Esophagus (tissue), 2 donors: ENCODE measurements at regions not wholly inside any gene's neighbourhood (a gene's known extent, or its start where the extent isn't known, plus 50 kb on each side); places are given as distances from the start of the nearest gene placed in this dataset.

Experiments used
- H3K27ac ChIP-seq, 2 donors: one replicate each; pipeline ENCODE4 v1.5.1; 2013; ENCODE audit warnings: low read depth in 2 of 2, mild to moderate bottlenecking in 2 of 2, inconsistent platforms in 1 of 2, low read length in 1 of 2, moderate library complexity in 1 of 2
- H3K27me3 ChIP-seq, 2 donors: one replicate each; pipeline ENCODE4 v1.6.1; 2013; ENCODE audit warnings: low read length in 2 of 2, control low read depth in 1 of 2, mild to moderate bottlenecking in 1 of 2; ENCODE audit not compliant: insufficient read depth in 2 of 2, control insufficient read depth in 1 of 2
- H3K36me3 ChIP-seq, 2 donors: one replicate each; pipeline ENCODE4 v1.6.1; 2013; ENCODE audit warnings: low read length in 1 of 2; ENCODE audit not compliant: control insufficient read depth in 2 of 2, insufficient read depth in 2 of 2
- H3K4me1 ChIP-seq, 2 donors: one replicate each; pipeline ENCODE4 v1.6.1; 2013; ENCODE audit warnings: low read length in 1 of 2; ENCODE audit not compliant: control insufficient read depth in 2 of 2, insufficient read depth in 2 of 2
- H3K4me3 ChIP-seq, 2 donors: one replicate each; pipeline ENCODE4 v1.5.1; 2013; ENCODE audit warnings: low read length in 2 of 2, mild to moderate bottlenecking in 2 of 2, low read depth in 1 of 2, moderate library complexity in 1 of 2
- H3K9me3 ChIP-seq, 2 donors: one replicate each; pipeline ENCODE4 v1.6.1; 2013; ENCODE audit warnings: mild to moderate bottlenecking in 2 of 2, low read depth in 1 of 2, low read length in 1 of 2, moderate library complexity in 1 of 2; ENCODE audit not compliant: control insufficient read depth in 2 of 2, insufficient read depth in 1 of 2
- WGBS, 2 donors: extraction: QIAGEN DNeasy Blood & Tissue Kit; methylation state at CpG; one replicate each; pipeline ENCODE4 v1.1.7; 2013; 5-methylcytosine and 5-hydroxymethylcytosine counted together
- donor health status: healthy with polysubstance abuse.
- donor health status: Bipolar disorder and iron deficiency.

DNA sequence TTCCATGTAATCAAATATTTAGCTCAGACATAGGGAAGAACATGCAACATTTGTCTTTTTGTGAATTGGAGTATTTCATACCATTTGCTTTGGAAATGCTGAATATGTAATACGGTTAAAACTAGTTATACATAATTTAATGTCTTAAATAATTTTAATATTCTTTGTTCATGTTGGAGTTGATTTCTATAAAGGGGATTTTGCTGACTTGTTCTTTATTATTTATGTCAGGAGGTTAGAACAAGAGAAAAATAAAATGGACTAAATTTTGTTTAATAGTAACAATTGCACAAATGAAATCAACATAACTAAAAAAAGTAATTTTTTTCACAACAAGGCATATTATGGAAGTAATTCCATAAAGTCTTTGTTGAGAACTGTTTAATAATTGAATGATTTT, 170.0 kb upstream of the CDH18 start:
- Histone ChIP-seq H3K27me3 (no peaks in the 10 kb centered on the region), H3K27ac (no peak overlapping the region), H3K4me1 (no peaks in the 10 kb centered on the region), H3K36me3 (no peaks in the 10 kb centered on the region), H3K9me3 (no peaks in the 10 kb centered on the region), H3K4me3 (no peak overlapping the region)
- WGBS, 2 donors = 96% methylated on average over 1 of the region's 1 CpG

DNA sequence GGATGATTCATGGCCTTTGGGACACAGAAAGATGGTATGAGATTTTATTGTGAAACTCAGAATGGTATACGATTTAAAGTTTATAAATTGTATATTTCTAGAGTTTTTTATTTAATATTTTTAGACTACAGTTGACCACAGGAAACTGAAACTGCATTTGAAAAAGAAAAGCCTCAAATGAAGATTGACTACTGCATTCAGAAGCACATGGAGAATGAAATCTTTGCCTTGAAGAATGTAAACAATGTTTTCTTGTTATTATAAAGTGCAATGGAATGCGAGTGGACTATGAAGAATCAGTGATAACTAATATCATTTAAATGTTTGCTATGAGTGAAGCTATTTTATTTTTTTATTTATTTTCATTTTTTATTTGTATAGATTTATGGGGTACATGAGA, 169.1 kb upstream of the CDH18 start:
- WGBS, 2 donors = 65 to 71% methylated on average over 2 of the region's 2 CpGs
- Histone ChIP-seq H3K36me3 (no peaks in the 10 kb centered on the region), H3K4me1 (no peaks in the 10 kb centered on the region), H3K27me3 (no peaks in the 10 kb centered on the region), H3K27ac (no peak overlapping the region), H3K9me3 (no peaks in the 10 kb centered on the region), H3K4me3 (no peak overlapping the region)

DNA sequence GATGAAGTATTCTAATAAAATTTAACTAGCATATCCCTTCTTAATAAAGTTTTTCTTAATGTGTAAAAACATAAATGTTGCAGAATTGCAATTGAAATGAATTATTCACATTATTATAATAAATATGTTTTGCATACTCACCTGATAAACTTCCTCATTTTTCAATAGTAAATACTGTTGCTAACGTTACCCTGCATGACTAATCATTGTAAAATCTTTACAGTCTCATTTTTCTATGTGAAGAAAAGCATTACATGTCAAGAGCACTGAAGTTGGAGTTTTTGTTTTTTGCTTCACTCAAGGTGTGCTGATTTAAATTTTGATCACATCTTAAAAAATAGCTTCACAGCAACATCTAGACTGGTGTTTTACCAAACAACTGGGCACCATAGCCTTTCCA, 157.2 kb upstream of the CDH18 start:
- H3K27ac ChIP-seq = no peak overlapping the region
- WGBS, 2 donors = 25 to 26% methylated on average over 1 of the region's 1 CpG
- H3K27me3 ChIP-seq = no peaks in the 10 kb centered on the region
- no peaks in the 10 kb centered on the region for H3K9me3 ChIP-seq
- H3K4me3 ChIP-seq = no peak overlapping the region
- H3K4me1 ChIP-seq = no peaks in the 10 kb centered on the region
- H3K36me3 ChIP-seq = no peaks in the 10 kb centered on the region

DNA sequence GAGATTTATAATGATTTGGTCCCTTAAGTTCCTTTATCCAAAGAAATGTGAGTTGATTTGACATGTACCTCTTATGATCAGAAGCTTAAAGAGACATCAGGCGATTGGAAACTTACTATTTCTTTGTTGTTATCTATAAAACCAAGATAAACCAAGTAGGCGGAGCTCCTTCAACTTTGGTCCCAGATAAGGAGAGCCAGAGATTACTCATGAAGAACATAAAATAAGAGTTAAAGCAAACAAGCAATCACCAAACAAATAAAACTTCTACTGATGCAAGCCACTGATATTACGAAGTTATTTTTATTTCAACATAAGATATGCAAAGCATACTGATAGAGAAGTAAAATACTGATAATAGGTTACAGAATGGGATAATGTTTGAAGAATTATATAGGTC, 141.5 kb upstream of the CDH18 start:
- Histone ChIP-seq H3K27me3 (no peaks in the 10 kb centered on the region), H3K36me3 (no peaks in the 10 kb centered on the region), H3K4me1 (no peaks in the 10 kb centered on the region), H3K4me3 (no peak overlapping the region), H3K27ac (no peak overlapping the region), H3K9me3 (no peaks in the 10 kb centered on the region)
- WGBS, 2 donors = 66 to 83% methylated on average over 3 of the region's 3 CpGs

DNA sequence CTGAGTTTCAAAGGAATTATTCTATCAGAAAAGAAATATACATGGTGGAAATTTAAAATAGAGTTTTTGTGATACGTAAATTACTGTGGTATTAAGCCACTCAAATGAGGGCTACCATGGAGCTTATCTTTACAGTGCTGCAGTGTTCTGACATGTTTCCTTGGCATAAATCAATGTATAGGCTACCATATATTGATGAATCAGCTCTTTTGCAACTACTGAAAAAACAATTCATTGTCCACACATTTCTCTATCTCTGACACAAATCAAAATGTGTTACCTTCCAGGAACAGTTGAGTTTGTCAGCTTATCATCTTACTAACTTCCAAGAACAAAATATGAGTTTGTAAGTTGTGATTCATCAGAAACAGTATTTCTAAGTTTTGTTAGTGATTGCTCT, 140.3 kb upstream of the CDH18 start:
- 93 to 96% methylated on average over 1 of the region's 1 CpG for WGBS, 2 donors

DNA sequence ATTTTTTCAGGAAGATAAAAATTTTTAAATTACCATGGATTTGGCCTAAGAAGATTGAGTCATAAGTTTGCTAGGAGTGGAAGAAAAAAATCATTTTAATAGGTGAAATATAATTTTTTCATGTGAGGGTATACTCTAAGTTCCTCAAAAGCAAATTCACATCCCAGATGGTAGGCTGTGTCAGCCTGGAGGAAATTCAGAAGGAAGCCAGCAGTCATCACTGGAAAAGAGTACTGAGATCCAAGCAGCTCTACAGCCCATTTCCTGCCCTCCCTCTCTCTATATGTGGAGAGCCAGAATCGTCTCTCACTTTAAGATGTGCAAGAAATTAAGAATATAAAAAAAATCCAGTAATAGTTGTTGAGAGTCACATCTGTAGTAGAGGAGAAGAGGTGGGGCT, 126.5 kb upstream of the CDH18 start:
- no peak overlapping the region for H3K4me3 ChIP-seq
- no peaks in the 10 kb centered on the region for H3K27me3 ChIP-seq
- no peaks in the 10 kb centered on the region for H3K9me3 ChIP-seq
- WGBS, 2 donors = 44 to 55% methylated on average over 1 of the region's 1 CpG
- no peak overlapping the region for H3K27ac ChIP-seq
- no peaks in the 10 kb centered on the region for H3K4me1 ChIP-seq
- no peaks in the 10 kb centered on the region for H3K36me3 ChIP-seq

More for the DNA sequence above, 140.3 kb upstream of the CDH18 start:
- Histone ChIP-seq H3K4me1 (no peaks in the 10 kb centered on the region), H3K27ac (no peak overlapping the region), H3K4me3 (no peak overlapping the region), H3K27me3 (no peaks in the 10 kb centered on the region), H3K36me3 (no peaks in the 10 kb centered on the region), H3K9me3 (no peaks in the 10 kb centered on the region)

DNA sequence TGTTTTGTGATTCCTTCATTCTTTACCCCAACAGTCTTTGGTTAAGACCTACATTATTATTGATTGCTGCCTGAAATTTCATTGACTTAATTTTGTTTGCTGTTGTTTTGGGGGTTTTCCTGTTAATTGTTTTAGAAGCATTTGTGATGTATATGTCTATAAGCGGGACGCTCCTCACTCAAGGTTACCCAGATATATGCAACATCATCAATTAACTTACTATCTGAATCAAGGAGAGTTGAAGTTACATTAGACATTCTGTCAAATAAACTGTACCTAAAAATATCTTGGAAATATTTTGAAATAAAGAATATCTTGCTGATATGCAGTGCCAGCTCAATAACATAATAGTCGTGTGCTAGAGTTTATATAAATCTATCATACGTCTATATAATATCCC, 125.9 kb upstream of the CDH18 start:
- Histone ChIP-seq H3K36me3 (no peaks in the 10 kb centered on the region), H3K4me1 (no peaks in the 10 kb centered on the region), H3K27me3 (no peaks in the 10 kb centered on the region), H3K9me3 (no peaks in the 10 kb centered on the region), H3K4me3 (no peak overlapping the region), H3K27ac (no peak overlapping the region)
- WGBS, 2 donors = 91 to 93% methylated on average over 4 of the region's 4 CpGs

DNA sequence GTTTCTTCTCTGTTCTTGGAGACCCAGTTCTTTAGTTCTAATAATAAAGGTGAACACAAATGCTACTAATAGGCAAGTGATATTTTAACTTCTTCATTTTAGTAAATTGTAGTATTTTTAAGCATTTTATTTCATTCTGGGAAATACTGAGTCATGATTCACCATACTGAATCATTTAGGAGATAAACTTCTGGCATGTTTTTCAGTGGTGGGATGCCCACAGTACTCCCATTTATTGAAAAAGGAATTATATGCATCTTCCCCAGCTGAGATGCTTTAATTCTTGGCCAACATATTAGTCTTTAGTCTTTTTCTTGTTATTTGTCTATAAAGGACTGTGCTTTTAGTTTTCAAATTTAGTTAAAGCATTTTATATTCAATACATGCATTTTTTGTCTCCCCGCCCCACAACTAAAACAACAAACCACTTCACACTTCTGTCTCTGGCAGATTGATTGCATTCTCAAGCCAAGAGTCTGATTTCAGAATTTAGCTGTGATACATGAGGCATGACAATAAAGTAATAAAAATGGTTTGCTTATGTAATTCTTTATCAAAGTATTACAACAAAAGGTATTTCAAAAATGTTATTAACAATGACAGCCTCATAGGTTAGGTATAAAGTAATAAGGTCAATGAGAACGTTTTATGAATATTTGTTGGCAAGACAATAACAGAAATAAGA, 125.2 kb upstream of the CDH18 start:
- Histone ChIP-seq H3K4me1 (no peaks in the 10 kb centered on the region), H3K36me3 (no peaks in the 10 kb centered on the region), H3K27me3 (no peaks in the 10 kb centered on the region), H3K9me3 (no peaks in the 10 kb centered on the region), H3K4me3 (no peak overlapping the region), H3K27ac (no peak overlapping the region)
- 40 to 45% methylated on average over 2 of the region's 2 CpGs for WGBS, 2 donors

DNA sequence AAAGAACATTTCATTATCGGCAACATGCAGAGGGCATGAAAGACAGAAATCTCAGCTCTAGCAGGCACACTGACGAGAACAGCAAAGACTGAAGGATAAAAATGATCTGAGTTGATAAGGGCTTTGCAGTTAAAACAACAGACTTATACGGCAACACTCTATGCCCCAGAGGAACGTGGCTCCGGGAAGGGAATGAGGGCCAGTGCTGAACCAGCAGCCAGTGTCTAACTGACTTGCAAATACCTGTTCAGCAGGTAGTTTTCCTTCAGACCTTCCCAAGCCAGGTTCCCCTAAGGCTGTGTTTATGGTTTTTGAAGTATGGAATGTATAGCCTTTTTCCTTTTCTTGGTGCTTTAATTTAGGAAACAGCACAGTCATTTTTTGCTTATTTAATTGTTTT, 121.3 kb upstream of the CDH18 start:
- Histone ChIP-seq H3K9me3 (no peaks in the 10 kb centered on the region), H3K27ac (no peak overlapping the region), H3K36me3 (no peaks in the 10 kb centered on the region), H3K4me1 (no peaks in the 10 kb centered on the region), H3K4me3 (no peak overlapping the region), H3K27me3 (no peaks in the 10 kb centered on the region)
- 37 to 42% methylated on average over 5 of the region's 5 CpGs for WGBS, 2 donors

DNA sequence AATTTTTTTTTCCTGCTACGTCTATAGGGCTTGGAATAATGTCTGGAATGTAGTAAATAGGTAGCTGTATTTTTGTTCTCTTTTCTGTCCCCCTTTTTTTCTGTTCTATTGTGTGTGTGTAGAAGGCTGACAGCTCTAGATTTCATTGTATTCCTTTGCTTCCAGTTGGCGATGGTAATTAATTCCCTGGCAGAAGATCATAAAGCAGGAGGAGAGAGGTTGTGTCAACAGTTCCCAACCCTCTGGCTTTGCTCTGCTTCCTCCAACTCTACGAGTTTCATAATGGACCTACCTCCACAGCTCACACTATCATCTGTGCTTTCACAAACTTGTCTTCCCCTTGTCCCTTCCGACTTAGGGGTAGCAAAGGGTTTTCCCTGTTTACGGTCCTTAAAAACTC, 117.9 kb upstream of the CDH18 start:
- no peaks in the 10 kb centered on the region for H3K27me3 ChIP-seq
- no peaks in the 10 kb centered on the region for H3K4me1 ChIP-seq
- 39 to 40% methylated on average over 5 of the region's 5 CpGs for WGBS, 2 donors
- H3K36me3 ChIP-seq = no peaks in the 10 kb centered on the region
- H3K4me3 ChIP-seq = no peak overlapping the region
- H3K9me3 ChIP-seq = no peaks in the 10 kb centered on the region
- H3K27ac ChIP-seq = no peak overlapping the region
